ENCODE measurements at regions not wholly inside any gene's neighbourhood (a gene's known extent, or its start where the extent isn't known, plus 50 kb on each side); places are given as distances from the start of the nearest gene placed in this dataset.
"Not testable (repeated sequence)": the region's sequence is repeated elsewhere in the genome, so short reads cannot be mapped to it uniquely, and the experiment has no call there.

DNA sequence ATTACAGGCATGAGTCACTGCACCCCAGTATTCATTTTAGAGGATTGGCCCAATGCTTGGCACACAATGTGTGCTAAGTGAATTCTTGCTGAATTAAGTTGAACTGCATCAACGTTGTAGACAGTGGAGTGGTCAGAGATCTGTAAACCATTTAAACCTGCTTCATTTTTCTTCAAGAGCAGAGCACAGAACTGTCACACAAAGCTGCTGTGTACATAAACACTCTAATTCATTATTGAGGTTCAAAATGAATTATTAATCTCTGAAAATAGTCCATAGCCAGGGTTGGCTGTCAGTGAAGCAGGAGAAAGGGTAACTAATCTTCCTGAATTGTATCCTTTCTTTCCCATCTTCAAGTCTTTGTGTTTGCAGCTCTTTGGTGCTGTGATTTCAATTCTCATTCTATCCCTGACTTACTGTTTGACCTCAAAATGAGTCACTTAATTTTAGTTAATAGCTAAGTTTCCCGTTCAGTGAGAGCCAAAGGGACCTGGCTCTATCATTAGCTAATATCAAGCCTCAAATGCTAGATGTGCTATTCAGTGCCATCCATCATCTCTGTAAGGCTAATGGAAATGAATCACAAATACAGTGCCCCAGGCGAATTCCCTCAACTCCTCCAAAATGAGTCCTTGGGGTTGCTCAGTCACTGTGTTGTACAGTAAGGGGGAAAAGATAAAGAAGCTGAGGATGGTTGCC lies 77.0 kb upstream of the TSC22D1 start:
- H3K4me1 ChIP-seq (ENCODE audit: control insufficient read depth in 2 of 2, insufficient read depth in 2 of 2, low read length in 2 of 2): no peaks in the 10 kb centered on the region
- H3K27me3 ChIP-seq (ENCODE audit: control insufficient read depth in 2 of 2, insufficient read depth in 1 of 2, low read length in 1 of 2): no peaks in the 10 kb centered on the region
- no peak for DNase-seq (ENCODE audit: low read depth in 6 of 9, low spot score in 9 of 9)
- no peak overlapping the region for H3K27ac ChIP-seq (ENCODE audit: low read depth in 1 of 2, low read length in 1 of 2)
- H3K9me3 ChIP-seq (ENCODE audit: control insufficient read depth in 2 of 2, insufficient read depth in 1 of 2, low read length in 1 of 2): no peaks in the 10 kb centered on the region
- H3K4me3 ChIP-seq (ENCODE audit: low read length in 2 of 2): no peak overlapping the region
- WGBS: 97% methylated on average over 3 of the region's 3 CpGs
- no peaks in the 10 kb centered on the region for H3K36me3 ChIP-seq (ENCODE audit: control insufficient read depth in 2 of 2, insufficient read depth in 2 of 2, low read length in 1 of 2)

GRCh38 chr13:44652168-44652567 lies 76.0 kb upstream of the TSC22D1 start:
- Histone ChIP-seq H3K27ac (ENCODE audit: low read depth in 1 of 2, low read length in 1 of 2) (no peak overlapping the region), H3K36me3 (ENCODE audit: control insufficient read depth in 2 of 2, insufficient read depth in 2 of 2, low read length in 1 of 2) (no peaks in the 10 kb centered on the region), H3K9me3 (ENCODE audit: control insufficient read depth in 2 of 2, insufficient read depth in 1 of 2, low read length in 1 of 2) (no peaks in the 10 kb centered on the region), H3K27me3 (ENCODE audit: control insufficient read depth in 2 of 2, insufficient read depth in 1 of 2, low read length in 1 of 2) (no peaks in the 10 kb centered on the region), H3K4me1 (ENCODE audit: control insufficient read depth in 2 of 2, insufficient read depth in 2 of 2, low read length in 2 of 2) (no peaks in the 10 kb centered on the region), H3K4me3 (ENCODE audit: low read length in 2 of 2) (no peak overlapping the region)
- 93% methylated on average over 3 of the region's 3 CpGs for WGBS
- DNase-seq (ENCODE audit: low read depth in 6 of 9, low spot score in 9 of 9): no peak

GRCh38 chr13:44651724-44652123 lies 75.6 kb upstream of the TSC22D1 start:
- no peak overlapping the region for H3K27ac ChIP-seq (ENCODE audit: low read depth in 1 of 2, low read length in 1 of 2)
- 95% methylated on average over 3 of the region's 3 CpGs for WGBS
- no peaks in the 10 kb centered on the region for H3K9me3 ChIP-seq (ENCODE audit: control insufficient read depth in 2 of 2, insufficient read depth in 1 of 2, low read length in 1 of 2)
- H3K4me1 ChIP-seq (ENCODE audit: control insufficient read depth in 2 of 2, insufficient read depth in 2 of 2, low read length in 2 of 2): no peaks in the 10 kb centered on the region
- DNase-seq (ENCODE audit: low read depth in 6 of 9, low spot score in 9 of 9): no peak
- H3K36me3 ChIP-seq (ENCODE audit: control insufficient read depth in 2 of 2, insufficient read depth in 2 of 2, low read length in 1 of 2): no peaks in the 10 kb centered on the region
- no peak overlapping the region for H3K4me3 ChIP-seq (ENCODE audit: low read length in 2 of 2)
- no peaks in the 10 kb centered on the region for H3K27me3 ChIP-seq (ENCODE audit: control insufficient read depth in 2 of 2, insufficient read depth in 1 of 2, low read length in 1 of 2)

- no peaks in the 10 kb centered on the region for H3K27me3 ChIP-seq (ENCODE audit: control insufficient read depth in 2 of 2, insufficient read depth in 1 of 2, low read length in 1 of 2)
- no peak overlapping the region for H3K27ac ChIP-seq (ENCODE audit: low read depth in 1 of 2, low read length in 1 of 2)
- H3K4me3 ChIP-seq (ENCODE audit: low read length in 2 of 2): no peak overlapping the region
- no peak for DNase-seq (ENCODE audit: low read depth in 6 of 9, low spot score in 9 of 9)
- no peaks in the 10 kb centered on the region for H3K9me3 ChIP-seq (ENCODE audit: control insufficient read depth in 2 of 2, insufficient read depth in 1 of 2, low read length in 1 of 2)
- WGBS: 51% methylated on average over 2 of the region's 2 CpGs
- no peaks in the 10 kb centered on the region for H3K4me1 ChIP-seq (ENCODE audit: control insufficient read depth in 2 of 2, insufficient read depth in 2 of 2, low read length in 2 of 2)
- no peaks in the 10 kb centered on the region for H3K36me3 ChIP-seq (ENCODE audit: control insufficient read depth in 2 of 2, insufficient read depth in 2 of 2, low read length in 1 of 2)
Measured at GRCh38 chr13:44651209-44651608, 75.1 kb upstream of the TSC22D1 start.

DNA sequence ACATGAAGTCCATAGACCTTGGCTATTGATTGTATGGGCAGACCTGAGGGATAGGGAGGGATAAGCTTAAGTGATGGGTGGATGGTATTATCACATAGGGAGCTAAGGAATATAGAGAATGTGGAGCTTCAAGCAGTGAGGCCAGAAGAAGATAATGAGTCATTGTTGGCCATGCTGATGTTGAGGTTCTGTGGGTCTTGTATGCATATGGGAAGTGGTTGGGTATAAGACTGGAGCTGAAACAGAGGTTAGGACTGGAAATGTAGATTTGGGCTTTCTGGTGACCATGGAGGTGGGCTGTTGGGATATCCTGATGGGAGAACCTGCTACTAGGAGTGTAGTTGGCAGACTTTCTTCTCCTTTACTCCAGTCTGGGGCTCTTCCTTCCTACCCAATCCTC lies 73.7 kb upstream of the TSC22D1 start:
- Histone ChIP-seq H3K27ac (ENCODE audit: low read depth in 1 of 2, low read length in 1 of 2) (no peak overlapping the region), H3K9me3 (ENCODE audit: control insufficient read depth in 2 of 2, insufficient read depth in 1 of 2, low read length in 1 of 2) (no peaks in the 10 kb centered on the region), H3K27me3 (ENCODE audit: control insufficient read depth in 2 of 2, insufficient read depth in 1 of 2, low read length in 1 of 2) (no peaks in the 10 kb centered on the region), H3K4me1 (ENCODE audit: control insufficient read depth in 2 of 2, insufficient read depth in 2 of 2, low read length in 2 of 2) (no peaks in the 10 kb centered on the region), H3K4me3 (ENCODE audit: low read length in 2 of 2) (no peak overlapping the region), H3K36me3 (ENCODE audit: control insufficient read depth in 2 of 2, insufficient read depth in 2 of 2, low read length in 1 of 2) (no peaks in the 10 kb centered on the region)
- DNase-seq (ENCODE audit: low read depth in 6 of 9, low spot score in 9 of 9): no peak

DNA sequence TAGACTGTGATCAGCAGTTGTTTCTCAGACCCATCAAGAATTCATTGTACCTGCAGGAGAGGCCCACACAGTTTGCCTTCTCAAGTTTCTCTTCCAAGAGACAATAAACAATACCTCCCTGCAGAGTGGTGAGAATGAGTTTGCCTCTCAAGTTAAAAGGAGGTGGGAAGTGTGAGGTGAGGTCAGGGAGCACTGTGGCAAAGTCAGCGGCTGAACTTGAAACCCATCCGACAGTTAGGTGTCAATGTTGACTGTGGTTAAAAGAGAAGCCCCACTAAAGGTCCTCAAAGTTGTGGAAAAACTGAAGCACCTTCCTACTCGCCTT lies 72.9 kb upstream of the TSC22D1 start:
- H3K4me1 ChIP-seq (ENCODE audit: control insufficient read depth in 2 of 2, insufficient read depth in 2 of 2, low read length in 2 of 2): no peaks in the 10 kb centered on the region
- H3K4me3 ChIP-seq (ENCODE audit: low read length in 2 of 2): no peak overlapping the region
- 91% methylated on average over 3 of the region's 3 CpGs for WGBS
- no peak overlapping the region for H3K27ac ChIP-seq (ENCODE audit: low read depth in 1 of 2, low read length in 1 of 2)
- no peaks in the 10 kb centered on the region for H3K9me3 ChIP-seq (ENCODE audit: control insufficient read depth in 2 of 2, insufficient read depth in 1 of 2, low read length in 1 of 2)
- peak in 1 of 9 donors; percentile 30 for DNase-seq (ENCODE audit: low read depth in 6 of 9, low spot score in 9 of 9)
- no peaks in the 10 kb centered on the region for H3K27me3 ChIP-seq (ENCODE audit: control insufficient read depth in 2 of 2, insufficient read depth in 1 of 2, low read length in 1 of 2)
- no peaks in the 10 kb centered on the region for H3K36me3 ChIP-seq (ENCODE audit: control insufficient read depth in 2 of 2, insufficient read depth in 2 of 2, low read length in 1 of 2)

GRCh38 chr13:44648392-44649103 lies 72.4 kb upstream of the TSC22D1 start:
- Histone ChIP-seq H3K4me1 (ENCODE audit: control insufficient read depth in 2 of 2, insufficient read depth in 2 of 2, low read length in 2 of 2) (no peaks in the 10 kb centered on the region), H3K9me3 (ENCODE audit: control insufficient read depth in 2 of 2, insufficient read depth in 1 of 2, low read length in 1 of 2) (no peaks in the 10 kb centered on the region), H3K27ac (ENCODE audit: low read depth in 1 of 2, low read length in 1 of 2) (no peak overlapping the region), H3K4me3 (ENCODE audit: low read length in 2 of 2) (no peak overlapping the region), H3K36me3 (ENCODE audit: control insufficient read depth in 2 of 2, insufficient read depth in 2 of 2, low read length in 1 of 2) (no peaks in the 10 kb centered on the region), H3K27me3 (ENCODE audit: control insufficient read depth in 2 of 2, insufficient read depth in 1 of 2, low read length in 1 of 2) (no peaks in the 10 kb centered on the region)
- DNase-seq (ENCODE audit: low read depth in 6 of 9, low spot score in 9 of 9): peak in 1 of 9 donors; percentile 6
- WGBS: 90% methylated on average over 2 of the region's 2 CpGs

GRCh38 chr13:44647560-44647959 lies 71.4 kb upstream of the TSC22D1 start:
- not testable (repeated sequence) for H3K27me3 ChIP-seq (ENCODE audit: control insufficient read depth in 2 of 2, insufficient read depth in 1 of 2, low read length in 1 of 2); H3K36me3 ChIP-seq (ENCODE audit: control insufficient read depth in 2 of 2, insufficient read depth in 2 of 2, low read length in 1 of 2); DNase-seq (ENCODE audit: low read depth in 6 of 9, low spot score in 9 of 9); H3K9me3 ChIP-seq (ENCODE audit: control insufficient read depth in 2 of 2, insufficient read depth in 1 of 2, low read length in 1 of 2); H3K4me1 ChIP-seq (ENCODE audit: control insufficient read depth in 2 of 2, insufficient read depth in 2 of 2, low read length in 2 of 2); H3K4me3 ChIP-seq (ENCODE audit: low read length in 2 of 2); H3K27ac ChIP-seq (ENCODE audit: low read depth in 1 of 2, low read length in 1 of 2)
- WGBS: 97% methylated on average over 1 of the region's 1 CpG

DNA sequence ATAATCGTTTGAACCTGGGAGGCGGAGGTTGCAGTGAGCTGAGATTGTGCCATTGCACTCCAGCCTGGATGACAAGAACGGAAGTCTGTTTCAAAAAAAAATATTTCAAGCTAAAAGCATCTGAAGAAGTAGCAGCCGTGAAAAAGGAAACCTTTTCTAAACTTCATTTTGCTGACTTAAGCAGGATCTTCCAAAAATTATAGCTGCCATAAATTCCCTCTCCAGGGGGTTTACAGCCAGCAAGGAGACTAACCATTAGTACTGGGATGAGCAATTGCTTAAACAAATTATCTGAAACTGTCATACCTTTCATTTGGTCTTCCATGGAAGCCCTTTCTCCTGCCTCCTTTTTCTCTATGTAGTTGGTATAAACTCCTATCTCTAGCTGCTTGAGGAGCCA lies 69.9 kb upstream of the TSC22D1 start:
- WGBS: 96% methylated on average over 4 of the region's 4 CpGs
- Histone ChIP-seq H3K27ac (ENCODE audit: low read depth in 1 of 2, low read length in 1 of 2) (no peak overlapping the region), H3K27me3 (ENCODE audit: control insufficient read depth in 2 of 2, insufficient read depth in 1 of 2, low read length in 1 of 2) (no peaks in the 10 kb centered on the region), H3K36me3 (ENCODE audit: control insufficient read depth in 2 of 2, insufficient read depth in 2 of 2, low read length in 1 of 2) (no peaks in the 10 kb centered on the region), H3K4me3 (ENCODE audit: low read length in 2 of 2) (no peak overlapping the region), H3K9me3 (ENCODE audit: control insufficient read depth in 2 of 2, insufficient read depth in 1 of 2, low read length in 1 of 2) (no peaks in the 10 kb centered on the region), H3K4me1 (ENCODE audit: control insufficient read depth in 2 of 2, insufficient read depth in 2 of 2, low read length in 2 of 2) (no peaks in the 10 kb centered on the region)
- no peak for DNase-seq (ENCODE audit: low read depth in 6 of 9, low spot score in 9 of 9)
